ENCODE measurements at regions not wholly inside any gene's neighbourhood (a gene's known extent, or its start where the extent isn't known, plus 50 kb on each side); places are given as distances from the start of the nearest gene placed in this dataset.

GRCh38 chr20:19908576-19908975 lies 108.6 kb upstream of the NAA20 start:
- DNase-seq (ENCODE audit: low spot score) (no peak), FAIRE-seq (no peak), ATAC-seq (no peak)
- Histone ChIP-seq H3K4me3 (replicated peaks in 1 of 3; ENCODE audit: insufficient read depth in 1 of 3, low read depth in 2 of 3, low read length in 3 of 3) (no peak overlapping the region), H4K20me1 (ENCODE audit: insufficient read depth, low read length) (no peaks in the 10 kb centered on the region), H3K27ac (ENCODE audit: extremely low read length, insufficient read depth, low read length) (no peak overlapping the region), H3K9ac (ENCODE audit: insufficient read depth, low read depth, low read length) (no peak overlapping the region), H3K4me1 (ENCODE audit: insufficient read depth, low read length) (peaks cover 11% of the 10 kb centered on the region), H3K36me3 (replicated peaks in 1 of 2; ENCODE audit: control insufficient read depth in 1 of 2, insufficient read depth in 2 of 2, low read length in 2 of 2) (no peaks in the 10 kb centered on the region), H3K79me2 (ENCODE audit: insufficient read depth, low read length) (no peaks in the 10 kb centered on the region), H3K9me3 (ENCODE audit: low read length) (no peaks in the 10 kb centered on the region), H3K27me3 (ENCODE audit: control insufficient read depth in 1 of 2, insufficient read depth in 2 of 2, low read length in 2 of 2) (peaks cover 2 to 4% of the 10 kb centered on the region in 2 experiments; a peak in 1 of 5 replicates), H3K4me2 (ENCODE audit: low read depth, low read length) (no peak overlapping the region), H2AFZ (ENCODE audit: low read length) (no peak overlapping the region)
- in situ Hi-C loops (cut with HindIII; ENCODE audit: extremely low pct_ligation_motif_present, low pct_unique_long_range_greater_than_20kb) (no loop called here), intact Hi-C loops (cut with micrococcal nuclease; ENCODE audit: unreplicated experiment) (no loop called here)
- 51% methylated on average over 4 of the region's 4 CpGs for WGBS (ENCODE audit: low lambda C conversion rate)
- no TSS peak for BruUV-seq (replicated peaks)
- no peak for TF ChIP-seq SMYD3 (CRISPR knock-in tag; IDR thresholded peaks at IDR 0.05)
- no peak for TF ChIP-seq REPIN1 (CRISPR knock-in tag; IDR thresholded peaks at IDR 0.05; ENCODE audit: borderline replicate concordance, low read depth)
- no peak for TF ChIP-seq TBX2 (CRISPR knock-in tag; IDR thresholded peaks at IDR 0.05; ENCODE audit: borderline replicate concordance)
- TF ChIP-seq, protein P1, sequence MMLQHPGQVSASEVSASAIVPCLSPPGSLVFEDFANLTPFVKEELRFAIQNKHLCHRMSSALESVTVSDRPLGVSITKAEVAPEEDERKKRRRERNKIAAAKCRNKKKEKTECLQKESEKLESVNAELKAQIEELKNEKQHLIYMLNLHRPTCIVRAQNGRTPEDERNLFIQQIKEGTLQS (CRISPR knock-in tag; IDR thresholded peaks at IDR 0.05) = no peak
- TF ChIP-seq, protein P2, sequence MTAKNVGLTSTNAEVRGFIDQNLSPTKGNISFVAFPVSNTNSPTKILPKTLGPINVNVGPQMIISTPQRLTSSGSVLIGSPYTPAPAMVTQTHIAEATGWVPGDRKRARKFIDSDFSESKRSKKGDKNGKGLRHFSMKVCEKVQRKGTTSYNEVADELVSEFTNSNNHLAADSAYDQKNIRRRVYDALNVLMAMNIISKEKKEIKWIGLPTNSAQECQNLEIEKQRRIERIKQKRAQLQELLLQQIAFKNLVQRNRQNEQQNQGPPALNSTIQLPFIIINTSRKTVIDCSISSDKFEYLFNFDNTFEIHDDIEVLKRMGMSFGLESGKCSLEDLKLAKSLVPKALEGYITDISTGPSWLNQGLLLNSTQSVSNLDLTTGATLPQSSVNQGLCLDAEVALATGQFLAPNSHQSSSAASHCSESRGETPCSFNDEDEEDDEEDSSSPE (CRISPR knock-in tag; IDR thresholded peaks at IDR 0.05) = no peak
- TF ChIP-seq FOSL1 (CRISPR knock-in tag; IDR thresholded peaks at IDR 0.05; ENCODE audit: borderline replicate concordance) = no peak
- no peak for TF ChIP-seq ZMYM4 (CRISPR knock-in tag; IDR thresholded peaks at IDR 0.05)
- TF ChIP-seq MTERF4 (CRISPR knock-in tag; IDR thresholded peaks at IDR 0.05) = no peak
- no peak for TF ChIP-seq ZNF251 (CRISPR knock-in tag; IDR thresholded peaks at IDR 0.05)
- TF ChIP-seq, protein P3, sequence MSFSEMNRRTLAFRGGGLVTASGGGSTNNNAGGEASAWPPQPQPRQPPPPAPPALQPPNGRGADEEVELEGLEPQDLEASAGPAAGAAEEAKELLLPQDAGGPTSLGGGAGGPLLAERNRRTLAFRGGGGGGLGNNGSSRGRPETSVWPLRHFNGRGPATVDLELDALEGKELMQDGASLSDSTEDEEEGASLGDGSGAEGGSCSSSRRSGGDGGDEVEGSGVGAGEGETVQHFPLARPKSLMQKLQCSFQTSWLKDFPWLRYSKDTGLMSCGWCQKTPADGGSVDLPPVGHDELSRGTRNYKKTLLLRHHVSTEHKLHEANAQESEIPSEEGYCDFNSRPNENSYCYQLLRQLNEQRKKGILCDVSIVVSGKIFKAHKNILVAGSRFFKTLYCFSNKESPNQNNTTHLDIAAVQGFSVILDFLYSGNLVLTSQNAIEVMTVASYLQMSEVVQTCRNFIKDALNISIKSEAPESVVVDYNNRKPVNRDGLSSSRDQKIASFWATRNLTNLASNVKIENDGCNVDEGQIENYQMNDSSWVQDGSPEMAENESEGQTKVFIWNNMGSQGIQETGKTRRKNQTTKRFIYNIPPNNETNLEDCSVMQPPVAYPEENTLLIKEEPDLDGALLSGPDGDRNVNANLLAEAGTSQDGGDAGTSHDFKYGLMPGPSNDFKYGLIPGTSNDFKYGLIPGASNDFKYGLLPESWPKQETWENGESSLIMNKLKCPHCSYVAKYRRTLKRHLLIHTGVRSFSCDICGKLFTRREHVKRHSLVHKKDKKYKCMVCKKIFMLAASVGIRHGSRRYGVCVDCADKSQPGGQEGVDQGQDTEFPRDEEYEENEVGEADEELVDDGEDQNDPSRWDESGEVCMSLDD (CRISPR knock-in tag; IDR thresholded peaks at IDR 0.05; ENCODE audit: borderline replicate concordance) = no peak
- TF ChIP-seq ZNF773 (CRISPR knock-in tag; IDR thresholded peaks at IDR 0.05; ENCODE audit: borderline replicate concordance) = no peak
- TF ChIP-seq HNF1B (CRISPR knock-in tag; IDR thresholded peaks at IDR 0.05) = no peak
- TF ChIP-seq PAF1 (CRISPR knock-in tag; IDR thresholded peaks at IDR 0.05) = no peak
- no peak for TF ChIP-seq CENPX (CRISPR knock-in tag; IDR thresholded peaks at IDR 0.05)
- no peak for TF ChIP-seq REL (CRISPR knock-in tag; conservative IDR thresholded peaks at IDR 0.05)
- no peak for TF ChIP-seq ZMYM3 (CRISPR knock-in tag; IDR thresholded peaks at IDR 0.05)
- ChIA-PET CTCF (ENCODE audit: low intra/inter-chr PET ratio, low total read pairs) (no interaction called here), POLR2A (interaction anchor here (1.8 kb wide), 1 partner anchor 10 kb away, joined by 5 read pairs; no protein-coding TSS in a partner anchor)

Measured in HepG2 (cell line).